ENCODE measurements at regions not wholly inside any gene's neighbourhood (a gene's known extent, or its start where the extent isn't known, plus 50 kb on each side); places are given as distances from the start of the nearest gene placed in this dataset.

DNA sequence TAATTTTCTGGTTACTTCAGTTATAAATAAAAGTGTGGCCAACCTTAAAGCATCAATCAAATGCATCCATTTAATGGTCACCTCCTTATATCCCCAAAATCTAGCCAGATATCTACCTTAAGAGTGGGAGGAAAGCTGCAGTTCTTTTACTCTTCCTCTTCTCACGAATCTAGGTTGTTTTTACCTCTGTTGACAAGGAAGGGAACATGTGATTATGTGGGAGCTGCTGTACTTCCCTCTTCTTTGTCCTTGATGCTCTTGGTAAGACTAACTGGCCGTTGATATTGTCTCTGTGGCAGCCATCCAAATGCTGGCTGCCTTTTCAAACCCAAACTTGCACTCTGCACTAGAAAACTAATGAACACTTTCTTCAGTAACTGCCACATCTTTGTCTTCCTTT, 275.3 kb upstream of the CADM2 start:
- TF ChIP-seq CTCF (optimal IDR thresholded peaks at IDR 0.05 in 1 of 3, IDR thresholded peaks at IDR 0.05 in 1 of 3, conservative IDR thresholded peaks at IDR 0.05 in 1 of 3; ENCODE audit: extremely low read depth in 1 of 3, insufficient read depth in 2 of 3, low read length in 3 of 3) (no peak), EZH2 (IDR thresholded peaks at IDR 0.05; ENCODE audit: low read length) (no peak)
